NCI-H2029 (cell line): ENCODE measurements at regions not wholly inside any gene's neighbourhood (a gene's known extent, or its start where the extent isn't known, plus 50 kb on each side); places are given as distances from the start of the nearest gene placed in this dataset.
"Not testable (repeated sequence)": the region's sequence is repeated elsewhere in the genome, so short reads cannot be mapped to it uniquely, and the experiment has no call there.

Source experiments
- DNase-seq: peaks from one replicate; lab custom pipeline; 2025; lab: John Stamatoyannopoulos, UW

- DNase-seq: no peak
Measured at GRCh38 chr12:75665216-75665615, 153.8 kb upstream of the KRR1 start.

DNA sequence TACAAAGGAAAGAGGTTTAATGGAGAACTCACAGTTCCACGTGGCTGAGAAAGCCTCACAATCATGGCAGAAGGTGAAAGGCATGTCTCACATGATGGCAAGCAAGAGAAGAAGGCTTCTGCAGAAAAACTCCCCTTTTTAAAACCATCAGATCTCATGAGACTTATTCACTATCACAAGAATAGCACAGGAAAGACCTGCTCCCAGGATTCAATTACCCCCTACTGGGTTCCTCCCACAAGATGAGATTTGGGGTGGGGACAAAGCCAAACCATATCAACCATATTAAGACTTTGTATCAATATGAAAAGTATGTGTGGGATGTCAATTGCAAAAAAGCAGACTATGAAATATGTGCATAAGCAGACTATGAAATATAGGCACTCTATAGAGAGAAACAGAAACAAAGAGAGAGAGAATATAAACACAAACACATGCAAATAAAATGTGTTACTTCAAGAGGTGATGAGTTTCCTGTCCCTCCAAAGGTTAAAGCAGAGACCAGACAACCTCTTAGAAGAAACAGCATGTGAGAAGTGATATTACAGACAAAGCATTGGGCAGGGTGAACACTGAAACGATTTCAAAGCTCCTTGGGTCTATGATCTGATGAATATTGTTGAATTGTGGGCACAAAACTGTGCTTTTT, 151.2 kb upstream of the KRR1 start:
- DNase-seq: no peak

- DNase-seq: peak; percentile 7
Measured at GRCh38 chr12:75661908-75662307, 150.5 kb upstream of the KRR1 start.

DNA sequence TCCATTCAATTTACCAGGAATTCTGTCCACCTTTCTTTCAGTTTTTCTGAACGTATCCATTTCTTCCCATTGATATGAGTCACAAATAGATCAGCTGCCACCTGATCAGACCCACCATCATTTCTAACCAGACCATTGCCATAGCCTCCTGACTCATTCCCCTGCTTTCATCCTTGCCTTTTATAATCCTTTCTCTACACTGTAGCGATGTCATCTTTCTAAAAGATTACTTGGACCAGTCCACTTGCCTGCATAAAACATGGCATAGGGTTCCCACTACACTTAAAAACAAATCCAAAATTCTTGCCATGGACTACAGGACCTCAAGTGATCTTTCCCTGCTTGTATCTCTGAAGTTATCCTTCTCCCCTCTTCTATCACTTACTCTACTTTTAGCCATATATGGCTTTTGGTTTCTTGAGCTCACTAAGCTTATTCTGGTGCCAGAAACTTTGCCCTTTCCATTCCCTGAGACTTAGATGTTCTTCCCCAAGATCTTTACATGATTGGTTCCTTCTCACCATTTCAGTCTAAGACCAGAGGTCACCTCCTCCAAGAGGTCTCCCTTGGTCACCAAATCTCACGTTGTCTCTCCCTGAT, 149.5 kb upstream of the KRR1 start:
- DNase-seq: no peak

GRCh38 chr12:75660107-75660530, 148.7 kb upstream of the KRR1 start:
- DNase-seq: no peak

DNA sequence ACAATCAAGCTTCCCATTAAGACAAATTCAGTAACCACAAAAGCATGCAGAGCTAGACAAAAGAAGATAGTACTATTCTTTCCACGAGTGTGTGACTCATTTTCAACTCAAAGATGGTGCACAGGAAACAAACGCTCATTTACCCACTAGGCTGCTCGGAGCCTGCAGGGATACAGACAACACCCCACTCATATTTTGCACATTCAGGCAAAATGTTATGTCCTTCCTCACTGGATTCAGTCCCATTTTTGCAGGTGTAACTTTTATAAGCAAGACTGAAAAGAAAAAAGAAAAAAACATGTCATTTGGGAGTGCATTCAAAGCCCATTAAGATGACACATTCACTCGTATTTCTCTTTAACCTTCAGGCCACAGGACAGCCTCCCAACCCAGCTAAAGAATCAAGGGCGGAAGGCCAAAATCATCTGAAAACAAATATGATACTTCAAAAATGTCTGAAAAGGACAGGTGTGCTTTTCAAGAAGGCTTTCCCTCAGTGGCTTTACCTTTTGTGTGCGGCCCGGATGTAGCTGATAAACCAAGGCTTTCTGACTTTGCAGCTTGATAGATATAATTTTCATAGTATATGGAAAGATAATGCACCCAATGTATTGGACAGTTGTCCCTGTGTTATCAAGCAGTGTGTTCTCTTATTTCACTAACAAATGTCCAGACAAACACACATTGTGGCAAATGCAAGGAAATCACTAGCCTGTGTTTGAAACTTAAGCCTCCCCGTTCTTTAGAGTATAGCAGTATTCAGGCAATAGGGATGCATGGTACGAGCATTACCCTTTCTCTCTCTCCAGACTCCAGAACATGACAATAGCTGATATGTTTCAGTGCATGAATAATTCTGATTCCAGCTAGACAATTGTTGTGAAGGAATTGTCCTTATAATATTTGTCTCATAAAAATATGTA, 147.8 kb upstream of the KRR1 start:
- peak; percentile 81 for DNase-seq

DNA sequence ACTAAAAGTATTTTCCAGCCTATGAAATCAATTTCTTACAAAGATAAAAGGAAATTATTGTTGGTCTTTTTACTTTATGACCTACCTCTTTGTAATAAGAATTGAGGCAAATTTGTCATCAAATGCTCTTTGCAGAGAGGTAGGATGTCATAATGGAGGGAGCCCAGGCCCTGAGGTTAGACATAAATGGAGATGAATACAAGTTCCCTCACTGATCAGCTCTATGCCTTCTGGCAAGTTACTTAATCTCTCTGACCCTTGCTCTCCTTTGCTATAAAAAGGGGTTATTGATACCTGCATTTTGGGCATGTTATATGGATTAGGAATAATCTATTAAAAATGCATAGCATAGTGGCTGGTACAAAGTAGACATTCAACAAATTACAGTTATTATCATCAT, 146.9 kb upstream of the KRR1 start:
- DNase-seq: no peak

- DNase-seq: no peak
Measured at GRCh38 chr12:75657831-75658230, 146.4 kb upstream of the KRR1 start.

DNA sequence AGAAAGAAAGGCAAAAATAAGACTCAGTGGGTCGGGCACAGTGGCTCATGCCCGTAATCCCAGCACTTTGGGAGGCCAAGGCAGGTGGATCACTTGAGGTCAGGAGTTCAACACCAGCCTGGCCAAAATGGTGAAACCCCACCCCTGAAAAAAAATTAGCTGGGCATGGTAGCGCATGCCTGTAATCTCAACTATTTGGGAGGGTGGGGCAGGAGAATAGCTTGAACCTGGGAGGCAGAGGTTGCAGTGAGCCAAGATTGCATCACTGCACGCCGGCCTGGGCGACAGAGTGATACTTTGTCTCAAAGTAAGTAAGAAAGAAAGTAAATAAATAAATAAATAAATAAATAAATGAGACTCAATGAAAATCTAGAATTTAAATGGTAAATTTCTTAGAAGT, 145.9 kb upstream of the KRR1 start:
- not testable (repeated sequence) for DNase-seq

DNA sequence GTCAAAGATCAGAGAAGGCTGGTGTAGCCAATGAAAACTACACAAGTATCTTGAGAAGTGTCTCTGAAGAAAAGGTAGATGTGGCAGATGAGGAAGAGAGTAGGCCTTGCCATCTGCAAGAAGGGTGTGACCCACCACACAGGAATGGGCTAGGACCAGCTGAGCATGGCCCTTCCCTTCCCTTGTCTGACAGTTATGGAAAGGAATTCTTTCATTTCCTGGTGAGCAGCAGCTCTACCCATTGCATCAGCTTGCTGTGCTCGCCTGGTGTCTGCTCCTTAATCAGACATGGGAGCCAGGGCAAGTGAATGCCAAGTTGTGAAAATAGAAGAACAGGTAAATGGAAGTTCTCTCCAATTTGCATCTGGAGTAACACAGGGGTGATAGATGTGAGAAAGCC, 145.2 kb upstream of the KRR1 start:
- peak; percentile 3 for DNase-seq

- DNase-seq: no peak
Measured at GRCh38 chr12:75656210-75656609, 144.8 kb upstream of the KRR1 start.

- no peak for DNase-seq
Measured at GRCh38 chr12:75655315-75655806, 144.0 kb upstream of the KRR1 start.

- DNase-seq: no peak
Measured at GRCh38 chr12:75651342-75651695, 139.9 kb upstream of the KRR1 start.

GRCh38 chr12:75650595-75651341, 139.4 kb upstream of the KRR1 start:
- no peak for DNase-seq

GRCh38 chr12:75650100-75650499, 138.7 kb upstream of the KRR1 start:
- DNase-seq: no peak

- no peak for DNase-seq
Measured at GRCh38 chr12:75648856-75649255, 137.4 kb upstream of the KRR1 start.

DNA sequence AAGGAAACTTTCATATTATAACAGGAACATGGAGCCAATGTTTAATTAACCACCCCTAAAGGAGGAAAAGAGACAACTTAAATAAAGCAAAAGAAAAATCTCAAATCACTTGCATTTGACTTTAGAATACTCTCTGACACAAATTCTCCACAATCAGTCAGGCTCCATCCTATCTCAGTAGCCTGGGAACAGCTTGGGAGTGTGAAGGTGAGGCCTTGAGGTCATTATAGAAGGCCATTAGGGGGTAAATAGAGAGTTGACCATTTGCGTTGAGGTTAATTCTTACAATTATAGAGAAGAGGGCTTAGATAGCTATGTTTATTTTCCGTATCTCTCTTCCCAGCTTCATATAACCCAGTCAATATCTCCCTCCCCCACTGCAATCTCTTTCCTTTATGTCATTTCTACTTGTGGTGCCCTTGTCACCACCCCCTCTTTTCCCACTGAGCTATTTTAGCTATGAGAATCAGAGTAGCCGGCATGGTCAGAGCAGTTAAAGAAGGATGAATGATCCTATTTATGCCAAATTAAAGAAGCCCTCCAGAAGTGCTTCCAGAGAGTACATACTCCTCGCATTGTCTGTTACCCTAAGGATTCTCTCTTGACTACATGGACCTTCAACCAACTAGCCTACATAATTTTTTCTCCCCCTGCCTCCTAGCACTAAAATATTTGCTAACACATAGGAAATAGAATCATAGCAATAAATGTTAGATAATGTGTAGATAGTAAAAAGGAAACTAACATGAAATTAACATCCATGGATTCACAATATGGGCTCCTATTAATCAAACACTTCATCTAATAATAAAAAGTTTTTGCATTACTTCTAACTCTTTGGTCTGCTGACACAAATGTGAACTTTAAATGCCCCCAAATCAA, 135.2 kb upstream of the KRR1 start:
- DNase-seq: no peak

GRCh38 chr12:75644472-75645072, 133.2 kb upstream of the KRR1 start:
- DNase-seq: no peak

DNA sequence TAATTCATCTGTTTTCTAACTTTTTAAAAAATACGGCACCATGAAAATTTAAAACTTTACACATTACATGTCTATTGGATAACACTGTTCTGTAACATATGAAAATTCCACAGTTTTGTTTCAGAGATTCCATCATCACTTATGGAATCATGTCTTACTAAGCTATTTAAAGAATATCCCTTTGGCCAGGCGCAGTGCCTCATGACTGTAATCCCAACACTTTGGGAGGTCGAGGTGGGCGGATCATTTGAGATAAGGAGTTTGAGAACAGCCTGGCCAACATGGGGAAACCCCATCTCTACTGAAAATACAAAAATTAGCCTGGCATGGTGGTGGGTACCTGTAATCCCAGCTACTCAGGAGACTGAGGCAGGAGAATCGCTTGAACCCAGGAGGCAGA, 131.7 kb upstream of the KRR1 start:
- not testable (repeated sequence) for DNase-seq

DNA sequence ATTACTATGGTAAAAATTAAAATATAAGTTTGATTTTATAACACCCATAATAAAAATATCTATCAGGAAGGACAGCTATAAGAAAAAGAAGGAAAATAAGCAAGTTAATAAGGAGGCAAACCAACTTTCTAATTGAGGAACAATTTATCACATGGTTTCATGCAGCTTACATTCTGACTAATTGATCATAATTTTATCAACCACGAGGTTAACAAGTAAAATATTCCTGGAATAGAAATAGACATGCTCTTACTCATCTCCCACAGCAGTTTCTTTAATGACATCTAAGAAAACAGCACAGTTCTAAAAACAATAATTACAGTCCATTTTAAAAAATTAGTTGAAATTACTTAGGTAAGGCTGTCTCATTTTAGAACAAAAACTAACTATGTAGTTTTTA, 130.8 kb upstream of the KRR1 start:
- DNase-seq: no peak
